Islet precursor cell (in vitro differentiated cells): ENCODE measurements at regions not wholly inside any gene's neighbourhood (a gene's known extent, or its start where the extent isn't known, plus 50 kb on each side); places are given as distances from the start of the nearest gene placed in this dataset.
A peak's percentile ranks its signal among the peaks of the same experiment; 100 is the strongest.
"Not testable (repeated sequence)": the region's sequence is repeated elsewhere in the genome, so short reads cannot be mapped to it uniquely, and the experiment has no call there.

Source experiments
- DNase-seq: peaks from one replicate; pipeline ENCODE4 v3.0.0-alpha.2; 2018

- DNase-seq: no peak
These were observed 56.2 kb upstream of the LRRTM4 start for GRCh38 chr2:77578354-77578753.

GRCh38 chr2:77579076-77579769 is 57.0 kb upstream of the LRRTM4 start:
- no peak for DNase-seq

- no peak for DNase-seq
These were observed 66.3 kb upstream of the LRRTM4 start for GRCh38 chr2:77588438-77588837.

GRCh38 chr2:77590298-77590917 is 68.2 kb upstream of the LRRTM4 start:
- DNase-seq: no peak

- DNase-seq: peak; percentile 59
These were observed 70.8 kb upstream of the LRRTM4 start for GRCh38 chr2:77592955-77593354.

- no peak for DNase-seq
These were observed 80.6 kb upstream of the LRRTM4 start for GRCh38 chr2:77602771-77603170.

GRCh38 chr2:77604953-77605929 is 83.1 kb upstream of the LRRTM4 start:
- DNase-seq: no peak

GRCh38 chr2:77608510-77608909 is 86.3 kb upstream of the LRRTM4 start:
- no peak for DNase-seq

GRCh38 chr2:77629539-77629938 is 107.4 kb upstream of the LRRTM4 start:
- no peak for DNase-seq

- DNase-seq: no peak
These were observed 108.8 kb upstream of the LRRTM4 start for GRCh38 chr2:77631007-77631406.

- no peak for DNase-seq
These were observed 111.4 kb upstream of the LRRTM4 start for GRCh38 chr2:77633601-77634000.

GRCh38 chr2:77640924-77641323 is 118.7 kb upstream of the LRRTM4 start:
- DNase-seq: no peak

- DNase-seq: no peak
These were observed 120.2 kb upstream of the LRRTM4 start for GRCh38 chr2:77642339-77642738.

GRCh38 chr2:77649856-77650255 is 127.7 kb upstream of the LRRTM4 start:
- DNase-seq: peak; percentile 67

- no peak for DNase-seq
These were observed 130.3 kb upstream of the LRRTM4 start for GRCh38 chr2:77652499-77652898.

GRCh38 chr2:77664491-77664890 is 142.3 kb upstream of the LRRTM4 start:
- DNase-seq: no peak

- no peak for DNase-seq
These were observed 144.2 kb upstream of the LRRTM4 start for GRCh38 chr2:77666251-77666980.

GRCh38 chr2:77684543-77685319 is 162.6 kb upstream of the LRRTM4 start:
- not testable (repeated sequence) for DNase-seq

GRCh38 chr2:77712601-77713000 is 190.4 kb upstream of the LRRTM4 start:
- DNase-seq: no peak

- no peak for DNase-seq
These were observed 191.2 kb upstream of the LRRTM4 start for GRCh38 chr2:77713412-77713811.

- no peak for DNase-seq
These were observed 197.9 kb upstream of the LRRTM4 start for GRCh38 chr2:77720115-77720514.

- DNase-seq: no peak
These were observed 199.4 kb upstream of the LRRTM4 start for GRCh38 chr2:77721593-77721992.
